HG02943 (cell line): ENCODE measurements at regions not wholly inside any gene's neighbourhood (a gene's known extent, or its start where the extent isn't known, plus 50 kb on each side); places are given as distances from the start of the nearest gene placed in this dataset.
"Not testable (repeated sequence)": the region's sequence is repeated elsewhere in the genome, so short reads cannot be mapped to it uniquely, and the experiment has no call there.

Experiments
- ATAC-seq: cut with Tn5 transposase; IDR thresholded peaks from one replicate; pipeline ENCODE4 v1.9.1; 2021; ENCODE audit warnings: mild to moderate bottlenecking, low read depth, moderate library complexity; ENCODE audit not compliant: unreplicated experiment

DNA sequence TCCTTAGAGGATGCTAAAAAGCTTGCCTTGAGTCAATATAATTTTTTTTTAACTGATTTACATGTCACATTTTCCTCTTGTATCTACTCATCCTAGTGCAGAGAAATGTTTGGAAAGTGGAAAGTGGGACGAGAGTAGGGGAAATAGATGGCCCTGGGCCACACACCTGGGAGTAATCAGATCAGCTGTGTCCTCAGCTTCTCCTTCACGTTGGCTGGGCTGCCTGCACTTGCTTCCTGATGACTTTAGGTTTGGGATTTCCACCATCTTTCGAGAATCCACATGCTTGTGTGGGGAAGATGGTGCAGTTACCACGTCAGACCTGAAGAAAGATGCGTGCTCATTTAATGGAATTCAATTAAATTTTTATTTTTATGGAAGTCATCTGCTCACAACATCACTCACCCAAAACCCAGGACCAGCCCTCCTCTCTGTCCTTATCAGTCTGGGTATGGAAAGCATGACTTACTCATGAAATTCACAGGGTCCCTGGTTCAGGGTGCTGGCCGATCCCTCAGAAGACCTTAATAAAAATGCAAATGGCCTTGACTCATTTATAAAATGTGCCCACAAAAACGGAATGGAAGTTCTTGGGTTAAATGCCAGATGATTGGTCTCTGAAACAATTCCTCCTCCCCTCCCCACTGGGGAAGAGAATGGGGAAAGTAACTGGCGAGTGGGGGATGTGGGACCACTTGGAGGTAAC lies 74.5 kb upstream of the TIAM2 start:
- no peak for ATAC-seq

- no peak for ATAC-seq
Observed at GRCh38 chr6:154921482-154921881, 73.6 kb upstream of the TIAM2 start.

DNA sequence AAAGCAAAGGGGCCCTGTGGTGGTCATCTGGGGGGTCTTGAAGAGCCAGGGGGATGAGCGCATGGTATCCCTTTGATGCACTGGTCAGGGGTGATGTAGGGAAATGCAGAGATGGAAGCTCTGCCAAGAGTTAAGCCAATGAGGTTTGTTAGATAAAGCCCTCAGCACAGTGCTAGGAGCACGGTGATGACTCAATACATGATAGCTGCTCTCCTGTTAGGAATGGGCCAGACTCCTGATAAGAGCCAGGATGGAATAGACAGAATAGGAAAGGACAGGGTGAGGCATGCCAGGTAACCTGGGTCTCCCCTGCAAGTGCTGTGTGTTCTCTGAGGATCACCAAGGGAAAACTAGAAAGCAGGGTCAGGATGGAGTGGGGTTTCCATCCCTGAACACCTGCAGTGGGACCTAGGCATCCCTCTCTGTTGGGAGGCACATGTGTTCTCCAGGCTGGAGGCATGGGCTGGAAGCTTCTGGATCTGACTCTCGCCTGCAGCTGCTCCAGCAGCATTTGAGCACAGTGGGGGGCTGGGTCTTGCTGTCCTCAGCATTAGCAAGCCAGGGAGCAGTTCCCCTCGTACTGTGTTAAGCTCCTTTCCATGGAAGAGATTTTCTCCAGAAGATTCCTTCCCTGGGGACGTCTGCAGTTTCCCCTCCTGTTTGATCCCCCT lies 71.8 kb upstream of the TIAM2 start:
- ATAC-seq = no peak

DNA sequence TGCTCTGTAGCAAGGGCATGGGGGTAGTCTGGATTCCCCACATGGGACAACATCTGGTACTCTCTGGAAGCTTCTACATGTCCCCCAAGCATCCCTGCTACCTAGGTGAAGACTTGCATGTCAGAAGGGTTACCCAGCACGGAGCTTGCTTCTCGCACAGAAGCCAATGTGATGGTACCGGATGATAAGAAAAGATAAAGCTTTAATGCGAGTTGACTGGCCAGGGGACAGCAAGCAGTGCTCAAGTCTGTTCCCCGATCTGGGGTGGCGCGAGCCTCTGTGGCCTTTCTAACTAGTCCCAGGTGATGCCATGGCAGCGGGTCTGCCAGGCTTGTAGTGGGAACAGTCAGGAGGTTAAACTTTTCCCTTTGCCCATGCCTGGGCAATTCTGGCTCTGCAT lies 70.0 kb upstream of the TIAM2 start:
- ATAC-seq = no peak

DNA sequence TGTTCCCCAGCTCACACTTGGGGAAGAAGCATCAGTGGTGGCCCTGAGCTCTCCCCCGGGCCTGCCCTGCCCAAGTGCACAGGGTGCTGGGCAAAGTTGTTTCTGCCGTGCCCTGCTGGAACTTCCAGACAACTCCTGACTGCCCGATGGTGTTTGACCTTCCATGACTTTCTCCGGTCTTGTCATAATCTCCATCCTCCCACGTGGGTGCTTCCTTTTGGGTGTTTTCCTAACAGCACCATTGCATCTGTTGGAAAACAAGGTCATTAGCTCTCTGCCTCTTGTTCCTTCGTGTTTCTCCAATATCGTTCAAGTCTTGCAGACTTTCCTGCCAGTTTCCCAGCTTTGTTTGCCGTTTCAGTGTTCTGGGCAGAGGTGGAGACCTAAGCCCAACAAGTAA lies 68.7 kb upstream of the TIAM2 start:
- no peak for ATAC-seq

DNA sequence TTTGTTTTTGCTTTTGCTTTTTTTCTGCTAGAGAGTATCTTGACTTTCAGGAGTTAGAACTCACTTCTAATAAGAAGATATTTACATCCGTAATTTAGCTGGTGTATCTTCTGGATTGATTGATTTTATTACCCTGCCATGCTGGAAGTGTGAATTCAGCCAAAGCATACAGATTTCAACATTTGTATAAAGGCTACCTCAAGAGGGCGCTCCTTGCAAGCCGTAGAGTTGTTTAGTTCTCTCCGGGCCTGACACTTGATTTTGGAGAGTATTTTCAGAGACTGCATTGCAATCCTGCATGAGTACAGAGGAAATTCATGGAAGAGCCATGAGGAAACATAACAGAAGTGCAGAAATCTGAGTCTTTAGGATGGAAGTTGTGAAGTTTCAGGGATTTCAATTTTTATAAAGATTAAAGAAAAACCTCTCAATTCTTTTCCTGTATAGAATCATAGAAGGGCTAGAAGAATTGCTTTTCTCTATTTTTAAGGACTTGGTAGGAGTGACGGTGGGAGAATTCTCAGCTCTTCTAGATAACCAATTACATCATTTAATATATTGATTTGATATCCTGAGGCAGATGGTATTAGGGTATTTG lies 66.7 kb upstream of the TIAM2 start:
- ATAC-seq = peak; percentile 57

GRCh38 chr6:154930451-154930851 lies 64.7 kb upstream of the TIAM2 start:
- no peak for ATAC-seq

GRCh38 chr6:154931711-154932424 lies 63.2 kb upstream of the TIAM2 start:
- ATAC-seq = no peak

GRCh38 chr6:154932515-154933027 lies 62.5 kb upstream of the TIAM2 start:
- ATAC-seq = no peak

GRCh38 chr6:154933181-154933827 lies 61.8 kb upstream of the TIAM2 start:
- no peak for ATAC-seq

DNA sequence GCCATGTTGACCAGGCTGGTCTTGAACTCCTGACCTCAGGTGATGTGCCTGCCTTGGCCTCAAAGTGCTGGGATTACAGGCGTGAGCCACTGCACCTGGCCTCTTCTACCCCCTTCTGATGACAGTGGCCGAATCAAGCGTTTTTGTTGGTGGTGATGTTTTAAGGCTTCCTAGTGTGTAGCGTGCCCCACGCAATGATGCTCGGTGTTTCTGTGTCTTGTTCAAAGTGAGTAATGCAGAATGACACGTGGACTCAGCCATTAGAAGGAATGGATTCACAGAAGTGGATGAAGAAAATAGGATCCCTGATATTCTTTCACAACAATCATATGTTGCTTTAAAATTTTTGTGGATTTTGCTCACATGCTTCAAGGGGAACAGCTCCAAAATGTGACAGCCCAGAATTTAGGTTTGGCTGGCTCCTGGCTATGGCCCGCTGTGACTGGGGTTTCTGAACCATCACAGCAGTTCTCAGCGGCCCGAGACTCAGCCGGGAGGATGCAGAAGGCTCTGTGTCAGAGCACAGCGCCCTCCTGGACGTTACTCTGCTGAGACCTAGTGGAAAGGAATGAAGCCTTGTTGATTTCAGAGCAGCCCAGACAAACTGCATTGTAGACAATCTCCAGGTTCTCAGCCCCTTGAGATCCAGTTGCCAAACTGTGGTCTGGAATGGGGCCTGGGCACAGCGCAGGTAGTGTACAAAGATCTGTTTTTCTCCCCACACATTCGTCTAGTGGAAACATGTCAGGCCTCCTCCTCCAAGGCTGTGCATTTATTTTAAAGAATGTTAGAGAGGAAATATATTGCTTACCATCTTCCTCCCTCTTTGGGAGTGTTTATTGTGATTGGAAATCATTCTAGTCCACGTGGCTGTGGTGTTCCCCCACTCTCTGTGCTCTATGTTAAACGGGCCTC lies 57.6 kb upstream of the TIAM2 start:
- ATAC-seq = no peak

GRCh38 chr6:154938221-154938580 lies 56.9 kb upstream of the TIAM2 start:
- ATAC-seq = no peak

GRCh38 chr6:154938727-154939285 lies 56.3 kb upstream of the TIAM2 start:
- ATAC-seq = not testable (repeated sequence)

DNA sequence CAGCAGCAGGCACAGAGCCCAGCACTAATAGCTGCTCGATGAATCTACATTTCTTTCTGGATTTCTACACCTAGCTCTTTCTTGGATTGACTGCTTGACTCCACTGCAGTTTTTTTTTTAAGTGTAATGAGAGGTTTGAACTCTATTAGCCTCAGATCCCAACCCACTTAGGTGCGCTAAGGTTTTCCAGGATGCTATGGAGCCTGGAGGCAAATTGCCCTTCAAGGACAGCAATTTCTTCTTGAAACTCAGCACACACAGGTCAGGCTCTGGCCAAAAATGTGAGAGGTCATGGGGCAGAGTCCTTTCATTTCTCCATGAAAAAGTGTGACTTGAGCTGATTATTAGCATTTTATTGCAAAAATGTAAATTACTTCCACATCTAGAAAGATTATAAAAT lies 52.3 kb upstream of the TIAM2 start:
- ATAC-seq = no peak

- no peak for ATAC-seq
Observed at GRCh38 chr6:154945271-154945890, 49.7 kb upstream of the TIAM2 start.
